GM03348 (cell line): ENCODE measurements at regions not wholly inside any gene's neighbourhood (a gene's known extent, or its start where the extent isn't known, plus 50 kb on each side); places are given as distances from the start of the nearest gene placed in this dataset.

Experiments used
- DNase-seq: peaks from one replicate; pipeline ENCODE4 v3.0.0; 2012; ENCODE audit warnings: low spot score

DNA sequence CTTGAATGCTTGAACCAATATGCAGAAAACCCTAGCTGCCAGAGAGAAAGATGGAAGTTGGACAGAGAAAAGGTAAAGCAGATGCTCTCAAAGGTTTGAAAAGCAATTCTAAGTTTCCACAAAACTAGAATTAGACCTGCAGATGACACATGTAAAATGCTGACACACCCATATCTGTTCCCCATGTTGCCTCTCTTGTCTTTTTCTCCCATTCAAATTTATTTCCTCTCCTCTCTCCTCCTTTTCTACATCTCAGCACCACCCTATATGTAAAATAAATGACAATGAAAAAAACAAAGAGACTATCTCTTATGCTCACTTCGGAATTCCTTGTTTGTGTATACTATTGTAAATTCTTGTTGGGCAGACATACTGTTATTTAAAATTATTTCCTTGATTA lies 75.5 kb upstream of the PLEKHA5 start:
- DNase-seq = no peak

DNA sequence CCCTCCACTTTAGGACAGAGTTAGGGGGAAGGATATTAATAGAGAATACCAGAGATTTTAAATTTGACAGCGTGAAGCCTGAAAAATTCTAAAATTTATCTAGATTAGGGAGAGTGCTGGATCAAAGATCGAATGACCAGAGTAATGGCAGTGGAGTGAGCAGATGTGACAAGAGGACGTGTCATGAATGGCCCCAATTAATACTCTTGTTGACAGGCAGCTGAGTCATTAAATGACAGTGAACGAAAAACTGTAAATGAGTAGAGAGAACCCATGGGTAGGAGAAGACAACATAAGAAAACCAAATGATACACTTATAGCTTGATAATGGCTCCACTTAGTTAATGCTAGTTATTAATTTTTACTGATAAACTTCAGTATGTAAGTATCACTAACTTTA lies 73.9 kb upstream of the PLEKHA5 start:
- DNase-seq = no peak

DNA sequence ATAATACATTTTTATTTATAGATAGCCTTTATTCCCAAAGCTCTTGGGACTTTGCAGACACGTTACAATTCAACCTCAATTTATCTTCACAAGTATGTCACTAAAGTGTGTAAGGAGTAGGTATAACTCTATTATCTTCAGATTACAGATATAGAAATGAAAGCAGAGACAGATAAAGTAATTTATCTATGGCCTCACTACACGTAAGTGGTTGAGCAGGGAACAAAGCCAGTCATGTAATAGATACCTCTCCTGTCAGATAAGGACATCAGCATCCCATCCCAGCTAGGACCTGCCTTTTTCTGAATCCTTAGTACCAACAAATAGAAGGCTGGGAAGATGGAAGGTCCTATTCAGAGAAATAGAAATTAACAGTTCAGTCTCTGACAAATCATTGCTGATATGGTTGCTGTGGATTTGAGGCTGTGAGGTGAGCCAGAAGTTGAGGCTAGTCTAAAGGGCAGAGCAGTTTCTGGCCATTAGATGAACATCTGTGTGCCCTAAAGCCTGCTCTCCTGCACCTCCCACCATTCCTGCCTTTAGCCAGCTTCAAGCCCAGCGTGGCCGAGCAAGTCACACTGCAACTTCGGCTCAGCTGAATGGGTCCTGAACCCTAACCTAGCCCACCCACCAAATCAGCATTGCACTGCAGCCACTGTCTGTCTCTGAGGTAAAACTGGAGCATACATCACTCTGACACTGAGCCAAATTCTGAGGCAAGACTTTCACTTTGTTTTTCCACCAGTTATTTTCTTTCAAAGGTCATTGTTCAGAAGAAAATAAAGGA lies 71.1 kb upstream of the PLEKHA5 start:
- DNase-seq = no peak

DNA sequence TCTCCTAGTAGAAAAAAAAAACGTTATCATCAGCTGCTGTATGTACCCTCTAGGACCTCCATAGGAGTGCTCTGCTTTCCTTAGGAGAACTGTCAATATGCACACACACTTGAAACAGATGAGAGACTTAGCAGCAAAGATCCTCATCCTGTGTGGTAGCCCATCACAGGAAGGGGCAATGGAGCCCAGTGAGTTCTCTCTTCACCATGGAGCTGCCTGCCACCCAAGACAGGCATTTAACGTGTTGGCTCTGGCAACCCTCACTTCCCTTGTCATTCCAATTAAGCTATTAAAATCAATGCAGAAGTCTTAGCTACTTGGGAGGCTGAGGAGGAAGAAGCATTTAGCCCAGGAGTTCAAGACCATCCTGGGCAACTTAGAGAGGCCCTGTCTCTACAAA lies 64.8 kb upstream of the PLEKHA5 start:
- no peak for DNase-seq

DNA sequence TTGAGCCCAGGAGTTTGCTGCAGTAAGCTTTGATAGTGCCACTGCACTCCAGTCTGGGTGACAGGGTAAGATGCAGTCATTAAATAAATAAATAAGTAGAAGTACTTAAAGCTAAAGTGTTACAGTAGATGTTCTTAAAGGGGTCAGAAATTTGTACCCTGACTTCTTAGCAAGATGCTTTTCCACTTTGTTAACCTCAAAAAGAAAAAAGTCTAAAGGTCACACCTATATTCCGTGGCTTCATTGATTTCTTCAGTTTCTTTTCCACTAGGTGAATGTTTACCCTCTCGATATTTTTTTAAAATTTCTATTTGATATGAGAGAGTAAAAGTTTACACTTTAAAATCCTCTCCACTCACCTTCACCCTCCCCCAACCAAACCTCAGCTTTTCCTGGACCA lies 64.3 kb upstream of the PLEKHA5 start:
- DNase-seq = no peak

DNA sequence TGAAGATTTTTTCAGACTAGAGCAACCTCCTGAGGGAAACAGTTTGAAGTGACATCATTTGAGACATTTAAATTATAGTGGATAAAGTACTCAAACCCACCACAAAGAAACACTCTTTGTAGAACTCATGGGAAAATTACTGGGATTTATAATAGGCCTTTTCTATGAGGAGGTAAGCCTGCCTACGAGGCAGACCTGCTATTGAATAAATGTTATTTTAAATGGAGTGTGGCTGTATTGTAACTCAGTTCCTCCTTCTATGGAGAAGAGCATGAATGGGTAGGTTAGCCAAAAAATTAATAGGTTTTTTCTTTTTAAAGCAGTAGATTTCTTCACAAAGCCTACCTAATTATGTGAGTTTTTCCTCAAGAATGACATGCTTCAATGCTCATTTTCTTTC lies 63.7 kb upstream of the PLEKHA5 start:
- DNase-seq = no peak

DNA sequence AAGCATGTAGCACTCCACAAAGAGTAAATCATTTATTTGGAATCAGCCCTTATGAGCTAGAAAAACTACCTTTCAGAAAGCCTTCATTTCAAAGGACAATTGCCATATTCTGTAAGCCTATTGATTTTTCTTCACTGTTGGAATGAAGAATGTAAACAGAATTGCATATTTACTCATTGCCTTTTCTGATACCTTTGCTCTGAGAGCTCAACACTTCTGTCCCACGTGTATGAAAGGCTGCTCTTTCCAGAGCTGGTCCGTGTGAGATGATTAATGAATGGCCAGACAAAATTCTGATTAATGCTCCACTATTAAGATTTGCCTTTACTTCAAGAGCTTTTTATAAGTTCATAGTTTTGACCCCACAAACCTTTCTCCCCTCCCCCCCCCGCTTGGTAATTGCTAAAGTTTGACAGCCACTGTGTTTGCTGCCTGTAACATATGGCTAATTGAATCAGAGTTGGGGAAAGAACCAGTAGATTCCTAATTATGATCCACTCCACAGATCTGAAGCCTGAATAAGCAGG lies 63.0 kb upstream of the PLEKHA5 start:
- no peak for DNase-seq

DNA sequence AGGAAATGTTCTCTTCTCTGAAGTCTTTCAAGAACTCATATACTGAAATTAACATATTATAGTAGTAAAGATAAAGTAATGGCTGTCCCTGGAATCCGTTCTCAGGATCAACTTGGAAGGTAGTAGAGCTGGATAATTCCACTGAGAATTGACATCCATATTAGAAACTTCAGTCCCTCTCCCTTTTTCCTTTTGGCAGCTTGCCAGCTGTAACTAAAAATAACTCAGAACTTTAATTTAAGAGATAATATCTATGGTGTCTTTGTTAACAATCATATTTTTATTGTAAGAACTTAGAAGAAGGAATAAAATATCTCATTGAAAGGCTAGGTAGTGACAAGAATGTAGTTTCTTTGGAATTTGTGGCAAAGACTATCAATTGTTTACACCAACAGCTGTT lies 61.4 kb upstream of the PLEKHA5 start:
- no peak for DNase-seq

DNA sequence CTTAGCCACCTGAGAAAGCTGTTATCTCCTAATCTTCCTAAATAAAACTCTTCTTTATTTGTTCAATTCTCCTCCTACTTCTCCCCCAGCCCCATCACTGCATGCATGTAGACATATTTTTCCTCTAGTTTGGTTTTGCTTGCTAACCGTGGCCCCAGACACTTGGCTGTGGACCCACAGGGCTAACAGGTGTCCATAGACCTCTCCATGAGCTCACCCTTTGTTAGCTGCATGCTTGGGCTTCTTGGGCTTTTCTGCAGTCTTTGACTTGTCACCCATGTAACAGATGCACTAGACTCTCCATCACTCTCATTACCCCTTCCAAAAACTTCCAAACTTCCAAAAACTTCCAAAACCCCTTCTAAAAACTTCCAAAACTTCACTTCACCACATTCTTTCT lies 59.2 kb upstream of the PLEKHA5 start:
- DNase-seq = no peak

DNA sequence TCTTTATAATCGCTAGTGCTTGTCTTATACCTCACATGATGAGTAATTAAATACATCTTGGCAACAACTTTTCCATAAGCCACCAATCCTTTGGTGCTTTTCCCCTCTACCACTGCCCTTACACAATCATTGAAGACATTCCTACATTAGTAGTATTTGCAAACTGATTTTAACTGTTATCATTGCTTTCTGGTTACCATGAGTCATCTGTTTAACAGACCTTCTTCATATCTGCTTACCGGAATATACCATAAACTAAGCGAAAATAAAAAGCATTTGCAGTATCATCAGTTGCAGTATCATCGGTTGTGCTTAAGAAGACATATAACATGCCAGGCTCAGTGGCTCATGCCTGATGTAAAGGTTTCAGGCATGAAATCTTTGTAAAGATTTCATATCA lies 54.8 kb upstream of the PLEKHA5 start:
- DNase-seq = no peak

DNA sequence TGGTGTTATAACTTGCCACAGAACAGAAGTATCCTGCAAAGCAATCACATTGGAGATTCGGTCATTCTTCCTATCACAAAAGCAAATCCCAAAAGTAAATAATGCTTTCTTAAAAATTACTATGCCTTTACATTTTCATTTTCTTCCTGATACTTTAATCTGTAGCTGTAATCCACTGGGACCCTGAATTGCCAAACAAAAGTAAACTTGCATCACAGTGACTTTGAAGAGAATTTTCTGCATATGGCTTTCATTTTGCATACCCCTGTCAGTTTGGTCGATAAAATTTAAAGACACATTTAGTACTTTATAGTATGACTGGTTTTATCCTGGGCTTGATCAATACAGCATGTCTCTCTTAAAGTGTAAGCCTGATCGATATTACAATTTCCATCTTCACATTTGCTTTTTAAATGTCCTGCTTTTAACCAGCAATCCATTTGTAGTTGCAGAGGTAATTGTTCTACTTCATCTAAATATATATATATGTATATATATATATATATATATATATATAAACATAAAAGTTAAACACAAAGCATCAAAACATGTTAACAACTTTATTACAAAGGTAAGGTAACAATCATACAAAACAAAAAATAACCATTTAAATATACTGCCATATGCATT lies 53.7 kb upstream of the PLEKHA5 start:
- DNase-seq = no peak
